ENCODE measurements at regions not wholly inside any gene's neighbourhood (a gene's known extent, or its start where the extent isn't known, plus 50 kb on each side); places are given as distances from the start of the nearest gene placed in this dataset.

- no peak for DNase-seq (ENCODE audit: low read depth)
- no peak for TF ChIP-seq CTCF (IDR thresholded peaks at IDR 0.05; ENCODE audit: insufficient read depth, low read depth, low read length)
- H3K4me3 ChIP-seq (ENCODE audit: low read depth, low read length): no peak overlapping the region
These were observed 601.4 kb downstream of the ZEB2 start for GRCh38 chr2:143918465-143918989.

- no peak overlapping the region for H3K4me3 ChIP-seq (ENCODE audit: low read depth, low read length)
- DNase-seq (ENCODE audit: low read depth): no peak
- TF ChIP-seq CTCF (IDR thresholded peaks at IDR 0.05; ENCODE audit: insufficient read depth, low read depth, low read length): no peak
These were observed 603.1 kb downstream of the ZEB2 start for GRCh38 chr2:143916781-143917180.

GRCh38 chr2:143909577-143910353 is 610.2 kb downstream of the ZEB2 start:
- peak; percentile 81 for DNase-seq (ENCODE audit: low read depth)
- H3K4me3 ChIP-seq (ENCODE audit: low read depth, low read length): no peak overlapping the region
- TF ChIP-seq CTCF (IDR thresholded peaks at IDR 0.05; ENCODE audit: insufficient read depth, low read depth, low read length): no peak

- TF ChIP-seq CTCF (IDR thresholded peaks at IDR 0.05; ENCODE audit: insufficient read depth, low read depth, low read length): no peak
- no peak for DNase-seq (ENCODE audit: low read depth)
- H3K4me3 ChIP-seq (ENCODE audit: low read depth, low read length): no peak overlapping the region
These were observed 611.1 kb downstream of the ZEB2 start for GRCh38 chr2:143908843-143909242.

- TF ChIP-seq CTCF (IDR thresholded peaks at IDR 0.05; ENCODE audit: insufficient read depth, low read depth, low read length): no peak
- DNase-seq (ENCODE audit: low read depth): no peak
- H3K4me3 ChIP-seq (ENCODE audit: low read depth, low read length): no peak overlapping the region
These were observed 612.1 kb downstream of the ZEB2 start for GRCh38 chr2:143907801-143908200.

GRCh38 chr2:143906850-143907249 is 613.1 kb downstream of the ZEB2 start:
- TF ChIP-seq CTCF (IDR thresholded peaks at IDR 0.05; ENCODE audit: insufficient read depth, low read depth, low read length): no peak
- H3K4me3 ChIP-seq (ENCODE audit: low read depth, low read length): no peak overlapping the region
- DNase-seq (ENCODE audit: low read depth): no peak

All from fibroblast of villous mesenchyme (primary cell).